Right renal pelvis (tissue), 4 donors: ENCODE measurements at regions not wholly inside any gene's neighbourhood (a gene's known extent, or its start where the extent isn't known, plus 50 kb on each side); places are given as distances from the start of the nearest gene placed in this dataset.

Experiments
- DNase-seq, 4 donors: peaks; one replicate each; pipeline ENCODE4 v3.0.0-alpha.2; 2013; ENCODE audit warnings: low read depth in 4 of 4, low spot score in 3 of 4, missing footprints in 1 of 4

DNA sequence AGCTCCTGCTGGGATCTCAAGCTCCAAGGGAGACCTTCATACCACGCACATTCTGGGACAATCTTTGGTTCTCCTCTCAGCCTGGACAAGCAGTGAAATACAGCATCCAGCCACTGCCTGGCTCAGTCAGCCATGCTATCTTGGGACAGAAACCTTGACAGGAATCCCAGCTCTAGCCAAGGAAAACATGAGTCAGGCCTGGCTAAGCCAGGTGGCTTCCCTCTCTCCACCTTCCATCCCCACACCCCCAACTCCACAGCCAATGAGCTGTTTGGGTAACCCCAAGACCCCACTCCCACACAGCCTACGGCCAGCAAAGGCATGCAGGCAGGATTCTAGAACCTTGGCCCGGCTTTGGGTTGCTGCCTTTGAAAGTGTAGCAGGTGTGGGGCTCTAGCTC is 64.9 kb downstream of the MCFD2 start:
- DNase-seq = no peak

DNA sequence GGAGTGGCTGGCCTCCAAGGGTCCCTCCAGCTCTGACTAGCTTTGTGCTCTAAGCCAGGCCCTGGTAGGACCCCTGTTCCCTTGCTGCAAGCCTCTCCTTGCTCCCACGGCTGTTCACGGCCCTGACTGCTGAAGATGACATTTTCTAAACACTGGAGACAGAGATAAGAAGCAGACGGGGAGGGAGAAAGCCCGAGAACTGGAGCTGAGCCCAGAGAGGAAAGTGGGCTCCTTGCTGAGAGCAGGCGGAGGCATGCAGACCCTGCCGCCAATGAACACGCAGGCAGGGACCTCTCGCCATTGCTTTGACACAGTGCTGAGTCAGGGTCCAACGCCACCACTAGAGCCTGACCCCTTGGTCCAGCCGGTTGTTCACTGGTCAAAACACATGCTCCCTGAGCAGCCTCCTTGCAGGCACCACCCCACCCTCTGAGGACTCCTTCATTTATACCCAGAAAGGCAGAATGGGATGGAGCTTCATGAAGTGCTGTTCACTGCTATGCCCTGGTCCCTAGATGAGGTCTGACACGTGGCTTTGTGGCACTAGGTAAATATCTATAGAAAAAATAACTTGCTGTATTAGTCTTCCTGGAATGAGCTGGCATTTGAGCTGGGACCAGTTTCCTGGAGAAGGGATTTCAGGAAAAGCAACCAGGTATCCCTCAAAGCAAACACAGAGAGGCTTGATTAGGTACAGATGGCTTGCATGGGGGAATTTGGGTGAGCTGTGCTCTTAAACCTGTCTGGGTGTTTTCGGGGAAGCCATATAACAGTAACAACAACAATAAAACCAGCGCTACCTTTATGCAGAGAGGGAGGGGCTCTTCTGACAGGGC is 65.7 kb downstream of the MCFD2 start:
- peak in 1 of 4 donors; percentile 43 for DNase-seq

DNA sequence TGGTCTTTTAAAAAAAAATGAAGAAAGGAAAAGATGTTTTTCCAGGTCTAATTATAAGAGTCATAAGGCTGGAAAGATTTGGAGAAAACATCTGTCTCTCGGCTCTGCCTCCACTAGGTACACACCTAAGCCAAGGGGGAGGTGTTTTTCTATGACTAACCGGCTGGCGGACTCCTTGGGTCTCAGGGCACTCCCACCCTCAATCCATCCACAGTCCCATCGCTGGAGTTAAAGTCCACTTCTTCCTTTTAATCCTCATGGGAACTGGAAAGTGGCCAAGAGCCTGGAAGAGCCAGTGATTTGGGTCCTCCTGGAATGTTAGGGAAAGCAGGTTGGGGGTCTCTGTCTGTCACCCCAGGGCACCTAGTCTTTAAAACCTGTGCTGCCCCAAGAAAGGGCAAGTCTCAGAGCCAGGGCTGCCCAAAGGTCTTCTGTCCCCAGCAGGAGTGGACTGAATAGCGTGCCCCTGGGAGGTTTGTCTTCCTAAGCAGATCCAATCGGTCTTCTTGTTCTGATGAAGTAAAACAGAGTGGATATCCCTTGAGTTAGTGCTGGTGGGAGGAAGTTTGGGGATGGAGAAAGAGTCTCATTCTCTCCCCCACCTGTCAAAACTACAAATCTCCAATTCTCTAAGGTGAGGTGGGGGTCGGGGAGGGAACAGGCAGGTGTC is 66.4 kb downstream of the MCFD2 start:
- DNase-seq = no peak

DNA sequence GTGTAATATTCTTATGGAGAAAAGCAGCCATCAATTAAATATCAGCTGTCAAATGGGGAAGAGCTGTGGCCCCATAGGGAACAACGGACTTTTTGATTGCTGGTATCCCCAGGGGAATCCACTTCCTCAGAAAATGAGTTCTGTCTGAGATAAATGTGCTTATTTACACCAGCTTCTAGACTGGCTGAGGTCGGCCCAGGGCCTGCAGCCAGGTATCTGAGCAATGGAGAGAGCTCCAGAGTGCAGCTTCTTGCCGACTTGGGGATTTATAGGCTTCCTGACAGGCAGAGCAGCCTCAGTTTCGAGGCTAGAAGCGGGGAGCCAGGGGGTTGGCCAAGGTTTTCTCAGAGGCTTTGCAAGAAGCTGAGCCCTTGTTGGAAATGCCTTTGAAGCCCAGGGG is 67.2 kb downstream of the MCFD2 start:
- DNase-seq = no peak

DNA sequence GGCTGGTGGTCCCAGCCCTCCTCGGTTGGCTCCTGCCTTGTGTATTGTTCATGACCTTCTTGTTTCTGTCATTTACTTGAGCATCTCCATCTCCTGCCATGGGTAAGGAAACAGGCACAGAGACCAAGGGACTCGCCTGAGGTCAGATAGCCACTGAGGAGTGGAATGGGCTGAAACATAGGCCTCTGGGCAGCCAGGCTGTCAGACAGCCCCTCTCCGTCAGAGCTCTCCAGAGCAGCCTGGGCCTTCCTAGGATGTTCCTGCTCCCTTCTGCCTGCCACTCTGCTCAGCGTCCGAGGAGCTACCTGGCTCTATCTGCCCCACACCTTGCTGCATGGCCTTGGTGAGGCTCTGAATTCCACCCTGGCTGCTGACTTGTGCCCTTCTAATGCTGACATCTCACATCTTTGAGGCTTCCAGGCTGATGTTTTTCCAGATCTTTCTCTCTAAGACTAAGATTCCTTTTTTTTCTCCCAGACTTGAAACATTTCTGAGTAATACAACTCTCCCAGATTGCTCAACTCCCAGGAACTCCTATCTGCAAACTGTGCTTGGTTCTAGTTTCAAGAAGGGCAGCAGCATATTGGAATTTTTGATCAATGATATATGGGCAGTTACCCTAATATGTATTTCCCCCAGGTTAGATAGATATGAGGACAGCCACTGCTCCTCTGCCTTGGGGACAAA is 67.7 kb downstream of the MCFD2 start:
- no peak for DNase-seq

DNA sequence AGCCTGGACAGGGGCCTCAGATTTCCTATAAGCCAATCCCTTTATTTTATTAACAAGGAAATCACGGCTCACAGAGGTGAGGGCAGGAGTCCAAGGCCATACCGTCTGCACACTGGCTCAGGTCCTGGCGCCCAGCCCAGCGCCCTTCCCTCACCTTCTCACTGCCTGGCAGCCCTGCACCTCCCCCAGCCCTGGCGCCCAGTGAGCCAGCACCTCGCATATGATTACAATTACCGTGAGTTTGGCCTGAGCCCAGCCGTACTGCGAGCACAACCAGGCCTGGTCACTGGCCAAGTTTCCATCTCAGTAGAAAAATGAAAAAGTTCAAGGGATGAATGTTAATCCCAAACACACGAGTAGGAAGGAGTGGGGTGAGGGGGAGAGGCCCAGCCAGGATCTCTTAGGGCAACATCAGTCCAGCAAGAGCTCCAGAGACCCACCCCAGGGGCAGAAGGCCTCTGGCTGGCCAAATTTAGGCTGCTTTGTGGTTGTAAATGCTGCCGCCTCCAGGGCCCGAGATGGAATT is 68.4 kb downstream of the MCFD2 start:
- DNase-seq = peak; percentile 71 to 80 (median 73)

DNA sequence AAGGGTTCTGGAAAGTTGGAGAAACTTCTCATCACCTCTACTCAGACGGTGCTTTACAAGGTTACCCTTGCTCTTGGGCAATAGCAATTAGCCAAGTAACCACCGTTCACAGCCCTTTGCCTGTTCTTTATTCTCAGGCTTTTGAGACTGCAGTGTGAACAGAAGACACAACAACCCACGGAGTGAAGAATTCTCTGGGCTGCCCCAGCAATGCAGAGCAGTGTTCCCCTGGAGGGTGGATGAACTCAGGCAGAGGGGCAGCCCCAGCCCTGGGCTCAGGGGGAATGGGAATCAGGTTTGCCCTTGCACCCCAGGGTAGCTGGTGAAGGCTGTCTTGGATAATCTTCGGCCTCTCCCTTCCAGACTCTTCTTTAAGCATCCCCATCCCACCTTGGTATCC is 69.1 kb downstream of the MCFD2 start:
- DNase-seq = no peak

DNA sequence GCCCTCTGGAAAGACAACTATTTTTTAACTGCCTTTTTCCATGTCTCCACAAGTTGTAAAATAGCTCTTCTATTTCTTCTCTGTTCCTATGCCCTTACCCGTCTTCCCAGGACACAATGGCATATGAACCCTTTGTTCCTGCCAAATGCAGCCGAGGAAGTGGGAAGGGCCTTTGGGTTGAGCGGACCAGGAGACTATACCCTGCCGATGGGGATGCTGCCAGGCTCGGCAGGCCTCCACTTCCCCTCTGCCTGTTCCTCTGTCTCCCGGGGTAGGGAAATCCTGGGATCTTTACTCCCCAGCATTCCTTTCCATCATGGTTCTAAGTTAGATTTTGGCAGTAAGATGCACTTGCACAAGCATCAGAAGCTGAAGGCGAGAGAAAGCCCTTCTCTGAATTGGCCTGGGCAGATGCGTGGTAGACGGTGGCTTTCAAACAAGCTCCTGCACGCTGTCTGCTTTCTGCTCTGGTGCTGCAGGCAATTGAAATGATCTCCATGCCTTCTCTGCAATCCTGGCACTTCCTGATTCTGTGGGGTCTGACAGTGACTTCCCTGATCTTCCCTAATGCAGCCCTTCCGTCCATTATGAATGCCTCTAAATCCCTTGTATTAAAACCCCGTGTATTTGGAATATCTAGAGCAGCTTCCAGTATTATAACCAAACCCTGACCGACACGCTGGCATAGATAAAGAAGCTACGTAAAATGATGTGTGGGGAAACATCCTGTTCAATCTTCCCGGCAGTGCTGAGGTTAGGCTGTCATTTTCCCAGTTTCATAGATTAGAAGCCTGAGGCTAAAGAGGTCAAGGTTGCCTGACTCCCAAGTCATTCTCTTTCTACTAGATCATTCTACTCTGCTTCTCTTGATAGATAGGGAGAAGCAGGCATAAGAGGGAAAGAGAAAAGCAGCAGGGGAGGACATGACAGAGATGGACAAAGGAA is 69.8 kb downstream of the MCFD2 start:
- DNase-seq = no peak

DNA sequence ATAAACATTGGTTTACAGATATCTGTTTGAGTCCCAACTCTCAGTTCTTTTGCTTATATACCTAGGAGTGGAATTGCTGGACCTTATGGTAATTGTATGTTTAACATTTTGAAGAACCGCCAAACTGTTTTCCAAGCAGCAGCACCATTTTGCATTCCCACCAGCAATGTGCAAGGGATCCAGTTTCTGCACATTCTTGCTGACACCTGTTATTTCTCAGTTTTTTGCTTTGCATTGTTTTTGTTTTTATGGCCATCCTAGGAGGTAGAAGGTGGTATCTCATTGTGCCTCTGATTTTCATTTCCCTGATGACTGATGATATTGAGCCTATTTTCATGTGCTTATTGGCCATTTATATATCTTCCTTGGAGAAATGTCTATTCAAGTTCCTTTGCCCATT is 71.2 kb downstream of the MCFD2 start:
- no peak for DNase-seq

DNA sequence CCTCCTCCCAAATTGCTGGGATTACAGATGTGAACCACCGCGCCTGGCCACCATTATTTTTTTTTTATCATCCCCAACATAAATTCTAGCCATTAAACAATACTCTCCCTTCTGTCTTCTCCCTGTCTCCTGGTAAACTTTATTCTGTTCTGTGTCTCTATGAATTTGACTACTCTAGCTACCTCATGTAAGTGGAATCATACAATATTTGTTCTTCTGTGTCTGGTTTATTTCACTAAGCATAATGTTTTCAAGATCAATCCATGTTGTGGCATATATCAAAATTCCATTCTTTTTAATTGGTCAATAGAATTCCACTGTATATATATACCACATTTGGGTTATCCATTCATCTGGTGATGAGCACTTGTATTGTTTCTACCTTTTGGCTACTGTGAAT is 71.6 kb downstream of the MCFD2 start:
- DNase-seq = no peak

DNA sequence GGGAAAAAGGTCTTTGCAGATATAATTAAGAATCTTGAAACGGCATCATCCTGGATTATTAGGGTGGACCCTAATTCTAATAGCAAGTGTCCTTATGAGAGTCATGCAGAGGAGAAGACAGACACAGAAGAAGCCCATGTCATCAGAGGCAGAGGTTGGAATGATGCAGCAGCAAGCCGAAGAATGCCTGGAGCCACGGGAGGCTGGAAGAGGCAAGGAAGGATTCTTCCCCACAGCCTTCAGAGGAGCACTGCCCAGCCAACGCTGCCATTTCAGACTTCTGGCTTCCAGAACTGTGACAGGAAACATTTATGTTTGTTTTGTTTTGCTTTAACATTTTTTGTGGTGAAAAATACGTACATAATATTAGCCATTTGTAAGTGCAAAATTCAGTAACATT is 72.3 kb downstream of the MCFD2 start:
- no peak for DNase-seq

DNA sequence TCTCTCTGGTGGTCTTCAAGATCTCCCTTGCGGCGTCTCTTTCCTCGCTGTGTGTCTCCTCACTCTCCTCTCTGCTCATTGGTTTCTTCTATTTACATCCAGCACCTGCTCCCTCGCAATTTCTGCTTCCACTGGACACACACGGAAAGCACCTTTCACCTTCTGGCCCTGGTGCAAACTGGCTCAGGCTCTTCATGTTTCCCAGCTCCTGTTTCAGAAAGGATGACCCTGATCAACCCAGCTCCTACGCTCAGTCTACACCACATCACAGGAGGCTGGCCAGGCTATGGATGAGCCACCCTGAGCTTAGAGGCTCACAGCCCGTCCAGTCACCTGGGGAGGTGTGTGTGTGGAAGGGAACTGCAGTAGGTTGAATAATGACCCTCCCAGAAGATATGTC is 72.7 kb downstream of the MCFD2 start:
- DNase-seq = no peak

DNA sequence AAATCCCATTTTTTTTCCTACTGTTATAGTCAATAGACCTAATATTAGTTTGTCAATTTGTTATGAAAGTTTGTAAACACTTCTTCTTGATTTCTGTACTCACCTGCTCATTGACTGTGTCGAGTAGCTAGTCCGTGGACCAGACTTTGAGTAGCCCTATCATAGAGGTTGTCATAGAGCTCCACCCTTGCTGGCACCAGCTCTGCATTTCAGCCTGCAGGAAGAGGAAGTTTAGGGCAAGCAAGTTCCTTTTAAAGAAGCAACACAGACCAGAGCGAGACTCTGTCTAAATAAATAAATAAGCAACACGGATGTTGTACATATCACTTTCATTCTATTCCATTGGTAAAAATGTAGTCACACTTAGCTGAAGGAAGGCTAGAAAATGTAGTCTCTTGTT is 74.0 kb downstream of the MCFD2 start:
- no peak for DNase-seq

DNA sequence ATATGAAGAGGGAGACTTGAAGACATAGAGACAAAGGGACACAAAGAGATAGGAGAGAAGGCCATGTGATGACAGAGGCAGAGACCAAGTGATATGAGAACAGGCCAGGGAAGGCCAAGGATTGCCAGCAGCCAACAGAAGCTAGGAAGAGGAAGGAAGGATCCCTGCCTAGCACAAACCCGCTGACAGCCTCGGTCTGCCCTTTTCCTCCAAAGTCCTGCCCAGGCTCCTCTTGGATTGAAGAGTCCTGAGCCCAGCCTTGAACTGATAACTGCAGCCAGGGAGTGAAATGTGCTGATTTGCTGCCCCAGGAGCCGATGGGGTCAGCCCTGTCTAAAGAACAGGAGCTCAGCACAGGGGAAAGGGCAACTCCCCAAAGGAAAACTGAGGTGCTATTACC is 76.6 kb downstream of the MCFD2 start:
- no peak for DNase-seq

DNA sequence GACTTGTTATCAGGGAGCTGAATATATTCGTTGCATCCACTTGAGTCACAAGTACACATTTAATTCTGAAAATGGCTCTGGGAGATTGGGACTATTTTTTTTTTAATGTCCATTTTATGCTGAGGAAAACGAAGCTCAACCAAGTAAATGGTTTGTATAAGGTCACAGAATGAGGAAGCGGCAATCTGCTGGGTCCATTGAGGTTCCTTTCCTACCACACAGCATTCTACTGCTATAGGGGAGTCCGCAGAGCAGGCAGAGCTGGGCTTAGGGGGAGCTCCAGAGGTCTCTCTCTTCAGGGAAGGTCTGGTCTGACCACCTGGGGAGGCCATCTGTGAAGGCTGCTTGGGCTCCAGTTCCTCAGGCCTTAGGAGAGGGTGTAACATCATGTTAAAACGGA is 77.9 kb downstream of the MCFD2 start:
- DNase-seq = no peak

DNA sequence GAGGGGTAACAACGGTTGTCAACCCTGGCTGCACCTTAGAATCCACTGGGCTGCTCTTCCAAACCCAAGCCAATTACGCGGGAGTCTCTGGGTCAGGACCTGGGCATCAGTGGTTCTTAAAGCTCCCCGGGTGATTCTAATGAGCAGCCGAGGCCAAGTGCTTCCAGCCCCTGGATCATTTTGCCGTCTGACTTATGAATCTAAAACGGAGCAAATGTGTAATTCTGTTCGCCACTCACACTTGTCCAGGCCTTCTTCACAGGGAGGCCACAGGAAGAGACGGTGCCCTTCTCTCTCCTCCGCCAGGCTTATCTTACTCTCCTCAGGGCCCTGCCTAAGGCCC is 78.5 kb downstream of the MCFD2 start:
- DNase-seq = no peak

DNA sequence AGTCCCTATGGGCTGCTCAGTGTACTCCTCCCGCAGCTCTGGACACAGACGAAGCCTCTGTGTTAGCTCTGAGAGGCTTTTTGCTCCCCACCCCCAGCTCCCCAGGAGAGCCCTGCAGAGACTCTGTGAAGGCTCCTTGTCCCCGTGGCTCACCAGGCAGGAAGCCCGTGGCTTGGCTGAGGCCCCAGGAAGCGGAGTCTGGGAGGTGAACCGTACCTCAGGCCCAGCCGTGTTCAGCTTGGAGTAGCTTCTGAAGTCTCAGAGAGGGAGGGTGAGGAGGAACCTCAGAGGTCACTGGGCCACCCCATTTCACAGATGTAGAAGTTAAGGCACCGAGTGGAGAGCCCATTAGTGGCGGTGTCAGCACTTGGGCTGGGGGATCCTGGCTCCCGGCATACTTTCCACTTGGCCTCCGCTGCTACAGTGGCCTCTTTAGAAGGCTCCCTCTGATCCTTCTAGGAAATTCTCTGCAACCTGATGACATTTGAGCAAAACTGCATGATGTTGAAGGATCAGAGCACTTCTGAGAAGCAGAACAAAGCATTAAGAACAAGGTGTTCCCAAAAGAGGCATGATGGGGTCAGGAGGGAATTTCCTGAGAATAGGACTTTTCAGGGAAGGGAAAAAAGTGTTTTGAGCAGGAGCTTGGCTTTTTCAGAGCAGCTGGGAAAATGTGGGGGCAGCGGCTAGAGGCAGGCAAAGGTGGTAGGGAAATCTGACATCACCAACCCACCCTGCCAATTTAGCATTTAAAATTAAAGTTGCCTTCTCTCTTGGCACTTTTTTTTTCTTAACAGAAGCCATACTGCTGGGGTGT is 79.1 kb downstream of the MCFD2 start:
- DNase-seq = no peak

DNA sequence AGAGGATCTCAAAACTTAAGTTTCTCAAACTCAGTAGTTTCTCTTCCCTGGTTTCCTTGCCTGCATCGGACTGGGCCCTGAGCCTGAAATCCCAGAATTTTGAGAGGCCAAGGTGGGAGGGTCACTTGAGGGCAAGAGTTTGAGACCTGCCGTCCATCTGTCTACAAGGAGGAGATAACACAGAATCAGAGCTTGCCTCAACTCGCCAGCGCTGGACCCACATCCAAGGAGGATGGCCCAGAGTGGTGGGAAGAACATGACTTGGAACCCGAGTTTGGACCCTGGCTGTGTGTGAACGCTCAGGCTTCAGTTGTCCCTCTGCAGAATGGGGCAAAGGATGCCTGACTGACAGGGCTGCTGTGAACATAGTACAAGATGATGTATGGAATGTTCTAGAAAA is 80.1 kb downstream of the MCFD2 start:
- DNase-seq = no peak

DNA sequence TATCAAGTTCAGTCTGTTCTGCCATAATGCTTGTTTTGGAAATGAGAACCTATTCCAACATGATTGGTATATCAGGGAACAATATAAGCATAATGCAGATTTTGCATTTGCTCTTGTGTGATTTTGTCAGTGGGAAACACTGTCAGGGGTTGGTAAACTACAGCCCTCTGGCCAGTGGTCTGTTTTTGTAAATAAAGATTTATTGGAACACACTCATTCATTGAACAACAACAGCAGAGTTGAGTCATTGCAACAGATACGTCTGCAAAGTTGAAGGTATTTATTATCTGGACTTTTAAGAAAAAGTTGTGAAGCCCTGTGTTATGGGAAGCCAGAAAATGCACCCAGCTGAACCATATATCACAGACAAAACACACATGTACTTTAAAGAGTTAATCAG is 83.1 kb downstream of the MCFD2 start:
- DNase-seq = no peak

DNA sequence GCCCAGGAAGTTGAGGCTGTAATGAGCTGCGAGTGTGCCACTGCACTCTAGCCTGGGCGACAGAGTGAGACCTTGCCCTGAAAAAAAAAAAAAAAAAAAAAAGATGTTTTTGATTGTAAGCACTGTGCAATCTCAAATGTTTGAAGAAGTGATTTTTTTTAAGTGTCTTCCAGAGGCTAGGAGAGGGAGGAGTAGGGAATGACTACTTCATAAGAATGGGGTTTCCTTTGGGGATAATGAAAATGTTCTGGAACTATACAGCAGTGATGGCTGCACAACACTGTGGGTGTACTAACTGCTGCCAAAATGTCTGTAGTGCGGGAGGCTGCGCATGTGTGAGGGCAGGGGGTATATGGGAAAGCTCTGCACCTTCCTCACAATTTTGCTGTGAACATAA is 83.7 kb downstream of the MCFD2 start:
- no peak for DNase-seq
